ENCODE measurements at regions not wholly inside any gene's neighbourhood (a gene's known extent, or its start where the extent isn't known, plus 50 kb on each side); places are given as distances from the start of the nearest gene placed in this dataset.

DNA sequence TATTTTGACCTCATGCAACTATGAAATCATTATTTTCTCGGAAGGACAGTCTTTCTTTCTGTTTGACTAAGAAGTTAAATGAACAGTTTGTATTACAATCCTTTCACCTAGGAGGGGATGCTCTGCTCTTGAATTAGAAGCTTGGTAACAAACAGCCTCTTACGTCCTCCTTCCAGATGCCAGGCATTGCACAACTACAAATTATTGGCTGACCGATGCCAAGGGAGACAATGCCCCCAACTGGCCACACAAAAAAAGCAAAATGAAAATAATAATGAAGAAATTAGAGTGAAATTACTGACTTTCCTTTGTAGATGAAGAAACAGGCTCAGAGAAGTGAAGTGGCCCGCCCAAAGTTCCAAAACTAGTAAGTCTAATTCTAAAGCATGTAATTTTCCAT lies 177.9 kb downstream of the CYRIA start:
- H3K27ac ChIP-seq = no peak overlapping the region
- H3K27me3 ChIP-seq = no peaks in the 10 kb centered on the region
- H3K4me3 ChIP-seq = no peak overlapping the region
- no peaks in the 10 kb centered on the region for H3K9me3 ChIP-seq
- H3K36me3 ChIP-seq = no peaks in the 10 kb centered on the region
- no peak for DNase-seq (ENCODE audit: extremely low spot score in 2 of 2)
- no peaks in the 10 kb centered on the region for H3K4me1 ChIP-seq
- intact Hi-C loops (cut with DNase I) = no loop called here
- TF ChIP-seq, protein P1, sequence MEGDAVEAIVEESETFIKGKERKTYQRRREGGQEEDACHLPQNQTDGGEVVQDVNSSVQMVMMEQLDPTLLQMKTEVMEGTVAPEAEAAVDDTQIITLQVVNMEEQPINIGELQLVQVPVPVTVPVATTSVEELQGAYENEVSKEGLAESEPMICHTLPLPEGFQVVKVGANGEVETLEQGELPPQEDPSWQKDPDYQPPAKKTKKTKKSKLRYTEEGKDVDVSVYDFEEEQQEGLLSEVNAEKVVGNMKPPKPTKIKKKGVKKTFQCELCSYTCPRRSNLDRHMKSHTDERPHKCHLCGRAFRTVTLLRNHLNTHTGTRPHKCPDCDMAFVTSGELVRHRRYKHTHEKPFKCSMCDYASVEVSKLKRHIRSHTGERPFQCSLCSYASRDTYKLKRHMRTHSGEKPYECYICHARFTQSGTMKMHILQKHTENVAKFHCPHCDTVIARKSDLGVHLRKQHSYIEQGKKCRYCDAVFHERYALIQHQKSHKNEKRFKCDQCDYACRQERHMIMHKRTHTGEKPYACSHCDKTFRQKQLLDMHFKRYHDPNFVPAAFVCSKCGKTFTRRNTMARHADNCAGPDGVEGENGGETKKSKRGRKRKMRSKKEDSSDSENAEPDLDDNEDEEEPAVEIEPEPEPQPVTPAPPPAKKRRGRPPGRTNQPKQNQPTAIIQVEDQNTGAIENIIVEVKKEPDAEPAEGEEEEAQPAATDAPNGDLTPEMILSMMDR (IDR thresholded peaks at IDR 0.05) = no peak
- TF ChIP-seq POLR2A (IDR thresholded peaks at IDR 0.05) (no peak), POLR2AphosphoS5 (IDR thresholded peaks at IDR 0.05; ENCODE audit: insufficient read depth in 1 of 2, low read depth in 1 of 2) (no peak)

DNA sequence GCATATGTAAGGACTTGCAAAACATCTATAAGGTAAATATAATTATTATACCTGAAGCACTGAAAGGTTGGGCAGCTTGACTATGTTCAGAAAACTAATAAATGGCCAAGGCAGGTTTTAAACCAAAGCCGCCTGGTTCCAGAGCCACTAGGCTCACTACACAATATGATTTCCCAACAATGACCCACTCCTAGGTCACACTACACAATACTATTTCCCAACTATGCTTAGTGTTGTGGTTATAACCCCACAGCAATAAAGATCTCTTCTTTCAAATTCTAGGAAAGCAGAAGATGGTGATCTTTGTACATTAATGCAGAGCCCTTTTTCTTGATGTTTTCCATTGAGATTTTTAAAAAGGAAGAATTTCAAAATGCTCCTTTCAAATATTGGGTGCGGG lies 180.4 kb downstream of the CYRIA start:
- intact Hi-C loops (cut with DNase I) = no loop called here

DNA sequence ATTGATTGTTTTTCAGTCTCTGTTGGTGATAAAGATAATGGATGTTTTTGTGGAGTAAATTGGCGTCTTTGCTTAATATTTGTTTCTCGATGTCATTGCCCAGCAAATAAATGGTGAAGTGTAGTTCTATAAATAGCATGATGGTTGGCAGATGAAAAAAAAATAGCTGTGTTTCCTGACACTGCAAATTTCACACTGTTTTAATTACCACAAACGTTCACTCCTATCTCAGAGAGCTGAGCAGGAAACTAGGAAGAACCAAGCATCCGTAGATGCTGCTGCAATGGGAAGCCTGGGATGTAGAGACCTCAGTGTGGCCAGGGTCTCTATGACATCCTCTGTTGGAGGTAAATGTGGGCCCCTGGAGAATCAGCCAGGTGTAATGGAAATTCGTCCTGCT lies 183.2 kb downstream of the CYRIA start:
- Histone ChIP-seq H3K27ac (no peak overlapping the region), H3K9me3 (no peaks in the 10 kb centered on the region), H3K36me3 (no peaks in the 10 kb centered on the region), H3K27me3 (no peaks in the 10 kb centered on the region), H3K4me1 (no peaks in the 10 kb centered on the region), H3K4me3 (no peak overlapping the region)
- intact Hi-C loops (cut with DNase I) = no loop called here
- no peak for DNase-seq (ENCODE audit: extremely low spot score in 2 of 2)
- TF ChIP-seq, protein P1 (IDR thresholded peaks at IDR 0.05) = no peak
- TF ChIP-seq POLR2A (IDR thresholded peaks at IDR 0.05) (no peak), POLR2AphosphoS5 (IDR thresholded peaks at IDR 0.05; ENCODE audit: insufficient read depth in 1 of 2, low read depth in 1 of 2) (no peak)

More for the DNA sequence above, 180.4 kb downstream of the CYRIA start:
- no peak for DNase-seq (ENCODE audit: extremely low spot score in 2 of 2)
- Histone ChIP-seq H3K4me3 (no peak overlapping the region), H3K9me3 (no peaks in the 10 kb centered on the region), H3K27me3 (no peaks in the 10 kb centered on the region), H3K4me1 (no peaks in the 10 kb centered on the region), H3K36me3 (no peaks in the 10 kb centered on the region), H3K27ac (no peak overlapping the region)
- TF ChIP-seq POLR2A (IDR thresholded peaks at IDR 0.05) = no peak
- TF ChIP-seq, protein P1 (IDR thresholded peaks at IDR 0.05) = no peak
- no peak for TF ChIP-seq POLR2AphosphoS5 (IDR thresholded peaks at IDR 0.05; ENCODE audit: insufficient read depth in 1 of 2, low read depth in 1 of 2)

DNA sequence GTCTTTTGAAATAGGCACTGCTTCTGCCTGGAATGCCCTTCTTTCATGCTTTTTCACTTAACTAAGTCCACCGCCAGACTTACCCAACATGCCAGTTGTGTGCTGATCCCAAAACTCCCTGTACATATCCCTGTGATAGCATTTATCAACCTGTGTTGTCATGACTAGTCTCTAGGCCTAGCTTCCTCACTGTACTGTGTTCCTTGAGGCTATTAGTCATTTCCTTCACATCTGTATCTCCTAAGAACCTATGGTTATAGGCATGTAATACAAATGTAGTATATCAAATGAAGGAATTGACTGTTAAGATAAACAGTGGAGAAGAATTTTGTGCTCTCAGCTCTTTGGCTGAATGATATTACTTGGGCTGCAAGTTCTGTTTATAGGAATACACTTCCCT lies 184.3 kb downstream of the CYRIA start:
- Histone ChIP-seq H3K9me3 (no peaks in the 10 kb centered on the region), H3K27me3 (no peaks in the 10 kb centered on the region), H3K36me3 (no peaks in the 10 kb centered on the region), H3K4me3 (no peak overlapping the region), H3K27ac (no peak overlapping the region), H3K4me1 (no peaks in the 10 kb centered on the region)
- TF ChIP-seq POLR2A (IDR thresholded peaks at IDR 0.05) = no peak
- no peak for TF ChIP-seq POLR2AphosphoS5 (IDR thresholded peaks at IDR 0.05; ENCODE audit: insufficient read depth in 1 of 2, low read depth in 1 of 2)
- intact Hi-C loops (cut with DNase I) = no loop called here
- DNase-seq (ENCODE audit: extremely low spot score in 2 of 2) = no peak

DNA sequence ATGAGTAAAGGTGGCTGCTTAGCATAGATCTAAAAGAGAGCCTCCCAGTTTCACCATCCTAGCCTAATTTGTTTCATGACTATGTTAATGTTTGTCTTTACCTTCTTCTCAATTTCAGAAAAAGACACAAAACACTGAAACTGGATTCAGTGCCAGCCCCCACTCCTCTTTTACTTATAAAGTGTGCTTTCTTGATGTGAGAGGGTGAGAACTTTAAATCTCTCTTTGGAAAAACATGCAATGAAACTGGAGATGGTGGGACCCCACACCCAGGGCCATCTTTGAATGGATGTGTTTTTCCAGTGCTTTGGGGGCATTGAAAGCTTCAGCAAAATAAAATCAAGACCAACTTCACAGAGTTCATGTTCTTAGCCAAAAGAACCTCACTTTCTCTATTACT lies 185.9 kb downstream of the CYRIA start:
- TF ChIP-seq POLR2AphosphoS5 (IDR thresholded peaks at IDR 0.05; ENCODE audit: insufficient read depth in 1 of 2, low read depth in 1 of 2) (no peak), POLR2A (IDR thresholded peaks at IDR 0.05) (no peak)
- TF ChIP-seq, protein P1 (IDR thresholded peaks at IDR 0.05) = no peak
- Histone ChIP-seq H3K4me3 (no peak overlapping the region), H3K4me1 (no peaks in the 10 kb centered on the region), H3K9me3 (no peaks in the 10 kb centered on the region), H3K27ac (no peak overlapping the region), H3K36me3 (no peaks in the 10 kb centered on the region), H3K27me3 (no peaks in the 10 kb centered on the region)
- intact Hi-C loops (cut with DNase I) = no loop called here
- DNase-seq (ENCODE audit: extremely low spot score in 2 of 2) = no peak
